ENCODE measurements at regions not wholly inside any gene's neighbourhood (a gene's known extent, or its start where the extent isn't known, plus 50 kb on each side); places are given as distances from the start of the nearest gene placed in this dataset.

DNA sequence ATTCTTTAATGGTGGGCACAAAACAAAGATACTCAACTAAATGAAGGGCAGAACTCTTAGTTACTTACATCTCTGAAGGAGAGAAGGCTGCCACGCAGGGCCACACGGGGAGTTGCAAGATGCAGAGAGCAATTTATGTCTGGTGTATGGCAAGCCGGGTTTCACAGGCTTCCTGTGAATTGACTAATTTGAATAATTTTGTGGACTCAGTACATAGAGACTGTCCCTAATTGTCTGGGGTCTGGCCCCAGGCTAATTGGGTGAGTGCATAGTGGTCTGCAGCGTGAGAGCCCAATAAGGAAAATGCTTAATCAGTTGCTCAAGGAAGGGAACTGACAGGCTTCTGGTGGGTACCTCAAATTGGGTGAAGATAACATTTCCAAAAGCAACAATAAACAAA is 205.7 kb downstream of the OTOR start:
- H3K4me1 Mint-ChIP-seq (ENCODE audit: low read depth), result no peaks in the 10 kb centered on the region
- H3K9me3 Mint-ChIP-seq, result peaks cover 49% of the 10 kb centered on the region
- DNase-seq, result no peak
- H3K4me3 Mint-ChIP-seq, result no peak overlapping the region
- H3K27ac Mint-ChIP-seq, result no peak overlapping the region
- TF ChIP-seq, protein P1, sequence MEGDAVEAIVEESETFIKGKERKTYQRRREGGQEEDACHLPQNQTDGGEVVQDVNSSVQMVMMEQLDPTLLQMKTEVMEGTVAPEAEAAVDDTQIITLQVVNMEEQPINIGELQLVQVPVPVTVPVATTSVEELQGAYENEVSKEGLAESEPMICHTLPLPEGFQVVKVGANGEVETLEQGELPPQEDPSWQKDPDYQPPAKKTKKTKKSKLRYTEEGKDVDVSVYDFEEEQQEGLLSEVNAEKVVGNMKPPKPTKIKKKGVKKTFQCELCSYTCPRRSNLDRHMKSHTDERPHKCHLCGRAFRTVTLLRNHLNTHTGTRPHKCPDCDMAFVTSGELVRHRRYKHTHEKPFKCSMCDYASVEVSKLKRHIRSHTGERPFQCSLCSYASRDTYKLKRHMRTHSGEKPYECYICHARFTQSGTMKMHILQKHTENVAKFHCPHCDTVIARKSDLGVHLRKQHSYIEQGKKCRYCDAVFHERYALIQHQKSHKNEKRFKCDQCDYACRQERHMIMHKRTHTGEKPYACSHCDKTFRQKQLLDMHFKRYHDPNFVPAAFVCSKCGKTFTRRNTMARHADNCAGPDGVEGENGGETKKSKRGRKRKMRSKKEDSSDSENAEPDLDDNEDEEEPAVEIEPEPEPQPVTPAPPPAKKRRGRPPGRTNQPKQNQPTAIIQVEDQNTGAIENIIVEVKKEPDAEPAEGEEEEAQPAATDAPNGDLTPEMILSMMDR (IDR thresholded peaks at IDR 0.05), result no peak
- H3K27me3 Mint-ChIP-seq (ENCODE audit: insufficient read depth), result no peaks in the 10 kb centered on the region
- H3K36me3 Mint-ChIP-seq (ENCODE audit: low read depth), result no peaks in the 10 kb centered on the region

DNA sequence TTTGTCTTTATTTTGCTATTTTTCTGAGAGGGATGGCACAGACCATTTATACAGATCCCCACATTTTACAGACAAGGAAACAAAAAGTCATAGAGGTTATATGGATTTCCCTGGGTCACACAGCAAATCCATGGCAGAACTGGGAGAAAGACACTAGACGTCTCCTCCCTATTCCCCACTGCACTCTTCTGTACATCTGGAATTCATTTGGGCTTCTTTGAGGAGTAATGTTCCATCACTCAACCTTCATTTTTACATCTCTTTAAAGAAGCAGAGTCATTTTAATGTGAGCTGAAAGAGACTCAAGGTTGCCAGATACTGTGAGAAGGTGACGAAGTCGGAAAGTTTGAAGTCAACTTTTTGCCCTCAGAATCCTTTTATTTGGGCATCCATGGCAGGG is 207.3 kb downstream of the OTOR start:
- no peaks in the 10 kb centered on the region for H3K36me3 Mint-ChIP-seq (ENCODE audit: low read depth)
- H3K9me3 Mint-ChIP-seq, result peaks cover 43% of the 10 kb centered on the region
- no peaks in the 10 kb centered on the region for H3K27me3 Mint-ChIP-seq (ENCODE audit: insufficient read depth)
- H3K4me1 Mint-ChIP-seq (ENCODE audit: low read depth), result no peaks in the 10 kb centered on the region
- TF ChIP-seq, protein P1 (IDR thresholded peaks at IDR 0.05), result no peak
- no peak overlapping the region for H3K4me3 Mint-ChIP-seq
- H3K27ac Mint-ChIP-seq, result no peak overlapping the region
- no peak for DNase-seq

DNA sequence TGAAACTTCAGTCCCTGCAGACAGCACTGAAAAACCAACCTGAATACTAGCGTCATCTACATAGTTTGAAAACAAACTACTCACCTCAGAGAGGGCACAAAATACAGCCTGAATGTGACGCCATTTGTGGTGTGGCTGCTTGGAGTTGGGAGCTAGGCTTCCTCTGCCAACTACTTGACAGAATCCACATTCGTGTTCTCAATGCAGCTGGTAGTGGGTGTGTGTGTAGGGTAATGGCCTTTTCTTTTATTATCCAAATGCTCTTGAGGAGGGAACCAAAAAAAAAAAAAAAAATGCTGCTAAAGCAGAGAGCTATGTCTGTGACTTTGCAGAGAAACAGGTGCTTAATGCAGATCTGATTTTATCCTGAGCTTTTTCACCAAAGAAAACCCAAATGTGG is 207.8 kb downstream of the OTOR start:
- peaks cover 42% of the 10 kb centered on the region for H3K9me3 Mint-ChIP-seq
- TF ChIP-seq, protein P1 (IDR thresholded peaks at IDR 0.05), result no peak
- H3K4me3 Mint-ChIP-seq, result no peak overlapping the region
- no peaks in the 10 kb centered on the region for H3K4me1 Mint-ChIP-seq (ENCODE audit: low read depth)
- H3K27ac Mint-ChIP-seq, result no peak overlapping the region
- no peaks in the 10 kb centered on the region for H3K27me3 Mint-ChIP-seq (ENCODE audit: insufficient read depth)
- no peaks in the 10 kb centered on the region for H3K36me3 Mint-ChIP-seq (ENCODE audit: low read depth)
- no peak for DNase-seq

DNA sequence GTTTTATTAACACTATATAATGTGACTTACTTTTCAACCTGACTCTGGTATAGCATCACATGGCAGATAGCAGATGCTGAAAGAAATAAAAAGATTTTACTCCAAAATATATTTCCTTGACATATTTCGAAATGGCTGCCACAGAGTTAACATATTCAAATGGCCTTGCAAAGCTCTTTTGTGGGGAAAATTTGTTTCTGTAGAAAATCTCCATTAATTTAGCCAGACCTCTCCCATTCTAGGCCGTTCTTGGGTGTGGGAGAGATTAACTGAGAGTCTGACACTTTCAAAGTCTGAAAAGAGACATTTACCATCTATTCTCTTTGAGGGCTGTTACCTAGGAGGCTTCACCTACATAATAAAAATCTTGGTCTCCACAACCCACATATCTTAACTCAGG is 217.2 kb downstream of the OTOR start:
- Mint-ChIP-seq H3K4me3 (no peak overlapping the region), H3K36me3 (ENCODE audit: low read depth) (peaks cover 3% of the 10 kb centered on the region; the same call in 1 of the 2 replicates), H3K27ac (no peak overlapping the region), H3K27me3 (ENCODE audit: insufficient read depth) (no peaks in the 10 kb centered on the region), H3K9me3 (peaks cover 48% of the 10 kb centered on the region), H3K4me1 (ENCODE audit: low read depth) (no peaks in the 10 kb centered on the region)
- no peak for DNase-seq
- TF ChIP-seq, protein P1 (IDR thresholded peaks at IDR 0.05), result no peak

DNA sequence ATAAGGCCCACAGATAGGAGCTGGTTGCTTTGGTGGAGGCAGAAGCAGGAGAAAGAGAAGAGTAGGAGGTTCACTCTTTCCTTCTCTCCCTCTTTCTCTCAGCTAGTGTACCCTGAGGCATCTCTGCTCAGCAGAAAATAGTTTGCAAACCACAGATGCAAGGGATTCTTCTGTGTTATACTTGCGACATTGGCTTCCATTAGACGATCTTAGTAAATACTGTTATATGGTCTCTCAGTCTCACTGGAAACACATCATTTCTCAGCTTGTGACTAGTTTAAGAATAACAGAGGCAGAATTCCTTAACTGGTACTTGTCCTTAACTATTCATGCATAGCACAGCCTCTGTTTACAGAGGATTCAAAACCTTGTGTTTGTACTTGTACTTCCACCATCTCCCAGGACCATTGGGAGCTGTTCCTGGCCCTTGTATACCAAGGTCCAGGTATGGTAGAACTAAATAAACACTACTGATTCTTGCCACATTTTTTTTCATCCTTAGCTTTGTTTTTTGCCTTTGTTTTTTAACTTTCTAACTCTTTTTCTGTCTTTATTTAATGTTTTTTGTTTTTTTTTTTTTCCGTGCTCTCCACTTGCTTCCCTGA is 218.2 kb downstream of the OTOR start:
- no peaks in the 10 kb centered on the region for H3K4me1 Mint-ChIP-seq (ENCODE audit: low read depth)
- H3K36me3 Mint-ChIP-seq (ENCODE audit: low read depth), result peaks cover 3% of the 10 kb centered on the region; the same call in 1 of the 2 replicates

More for the DNA sequence above, 218.2 kb downstream of the OTOR start:
- no peaks in the 10 kb centered on the region for H3K27me3 Mint-ChIP-seq (ENCODE audit: insufficient read depth)
- H3K27ac Mint-ChIP-seq, result no peak overlapping the region
- no peak overlapping the region for H3K4me3 Mint-ChIP-seq
- H3K9me3 Mint-ChIP-seq, result peaks cover 48% of the 10 kb centered on the region
- TF ChIP-seq, protein P1 (IDR thresholded peaks at IDR 0.05), result no peak
- no peak for DNase-seq

Data from HFFc6 (cell line).